K562 (cell line): ENCODE measurements at regions not wholly inside any gene's neighbourhood (a gene's known extent, or its start where the extent isn't known, plus 50 kb on each side); places are given as distances from the start of the nearest gene placed in this dataset.

Source experiments
- ATAC-seq: fragments of 200-7000 bp; cut with Tn5 transposase; 3 replicates; pipeline ENCODE4 v1.9.1; 2020; ENCODE audit warnings: moderate library complexity
- BruUV-seq: library from RNA; stranded (reverse); fragments of 400-500 nt; replicated peaks from 2 replicates; lab custom pipeline; 2021; lab: Mats Ljungman, UMichigan
- CTCF ChIA-PET: fragments of 300-600 bp; formaldehyde crosslinking; extraction: SDS; loops from one replicate; lab custom pipeline; 2021; ENCODE audit warnings: low intra/inter-chr PET ratio; lab: Yijun Ruan, JAX
- POLR2A ChIA-PET: fragments of 300-600, 350-650 bp; sonication (Branson Sonifier 250); formaldehyde crosslinking; extraction: SDS; loops from one replicate; lab custom pipeline; 2021; ENCODE audit warnings: antibody characterized with exemption, inconsistent platforms; lab: Yijun Ruan, JAX
- DNase-seq, 4 experiments: peaks; one replicate each; pipeline versions ENCODE4 v3.0.0 to v3.0.0-alpha.2; 2011 to 2018; ENCODE audit warnings: low spot score in 3 of 4, mixed read lengths in 3 of 4; ENCODE audit errors: extremely low read depth in 1 of 4
- FAIRE-seq: peaks from 2 replicates; lab custom pipeline; 2011; peaks lifted over from hg19 to GRCh38; lab: Jason Lieb, UNC
- H2AFZ ChIP-seq: 2 replicates; pipeline ENCODE4 v1.6.0; 2011; ENCODE audit warnings: low read depth, low read length, control low read depth, inconsistent platforms
- H3K27ac ChIP-seq: fragments of 200-600 bp; 3 replicates; pipeline ENCODE4 v1.8.0; 2011; ENCODE audit warnings: low read depth, mild to moderate bottlenecking, control low read depth, inconsistent platforms, low read length, moderate library complexity, mixed read lengths; ENCODE audit errors: extremely low read depth
- H3K27me3 ChIP-seq, 2 experiments: fragments of 300-600 bp in 1 of 2; 2 replicates in 1 of 2; 3 replicates in 1 of 2; pipeline versions ENCODE4 v1.6.0 to v1.8.0; 2011; ENCODE audit warnings: inconsistent platforms in 2 of 2, low read length in 2 of 2, mild to moderate bottlenecking in 1 of 2, mixed read lengths in 1 of 2, moderate library complexity in 1 of 2; ENCODE audit not compliant: control insufficient read depth in 2 of 2, insufficient read depth in 2 of 2
- H3K36me3 ChIP-seq: fragments of 300-600 bp; 3 replicates; pipeline ENCODE4 v1.8.0; 2011; ENCODE audit warnings: mild to moderate bottlenecking, low read length, inconsistent platforms; ENCODE audit not compliant: control insufficient read depth, insufficient read depth
- H3K4me1 ChIP-seq, 2 experiments: fragments of 200-600 bp in 1 of 2; replicated peaks in 1 of 2; 2 replicates in 1 of 2; 3 replicates in 1 of 2; pipeline versions ENCODE4 v1.5.1 to v1.8.0; 2011; ENCODE audit warnings: inconsistent platforms in 2 of 2, low read length in 2 of 2, mild to moderate bottlenecking in 1 of 2, mixed read lengths in 1 of 2, moderate library complexity in 1 of 2; ENCODE audit not compliant: control insufficient read depth in 2 of 2, insufficient read depth in 2 of 2
- H3K4me2 ChIP-seq: 2 replicates; pipeline ENCODE4 v1.6.1; 2011; ENCODE audit warnings: low read length, control low read depth, inconsistent platforms, mixed read lengths; ENCODE audit not compliant: insufficient read depth
- H3K4me3 ChIP-seq: fragments of 200-600 bp; sonication (generic), shearing (Covaris generic); 2 replicates; pipeline ENCODE4 v1.5.1; 2016; ENCODE audit warnings: control low read depth, inconsistent platforms
- H3K79me2 ChIP-seq: fragments of 200-600 bp; 3 replicates; pipeline ENCODE4 v1.8.0; 2011; ENCODE audit warnings: low read length, inconsistent platforms; ENCODE audit not compliant: control insufficient read depth, insufficient read depth
- H3K9ac ChIP-seq, 2 experiments: 2 replicates each; pipeline versions ENCODE4 v1.6.0 to v1.6.1; 2011; ENCODE audit warnings: low read depth in 2 of 2, low read length in 2 of 2, control low read depth in 1 of 2, inconsistent platforms in 1 of 2, mild to moderate bottlenecking in 1 of 2, mixed read lengths in 1 of 2; ENCODE audit not compliant: insufficient read depth in 1 of 2
- H3K9me1 ChIP-seq: one replicate; pipeline ENCODE4 v1.6.0; 2011; ENCODE audit warnings: inconsistent platforms, mild to moderate bottlenecking, low read length, moderate library complexity; ENCODE audit not compliant: control insufficient read depth, insufficient read depth
- H3K9me3 ChIP-seq: replicated peaks from 2 replicates; pipeline ENCODE4 v1.5.1; 2011; ENCODE audit warnings: low read depth, low read length, inconsistent platforms; ENCODE audit not compliant: control insufficient read depth, insufficient read depth
- H4K20me1 ChIP-seq: replicated peaks from 2 replicates; pipeline ENCODE4 v1.6.1; 2011; ENCODE audit warnings: low read length, inconsistent platforms, mixed read lengths; ENCODE audit not compliant: control insufficient read depth, insufficient read depth
- ARHGAP35 ChIP-seq: fragments of 450-650 bp; IDR thresholded peaks from 2 replicates; pipeline ENCODE4 v1.6.1; 2018; ENCODE audit not compliant: partially characterized antibody
- CBFA2T3 ChIP-seq: fragments of 450-650 bp; IDR thresholded peaks from 2 replicates; pipeline ENCODE4 v1.6.1; 2017
- HMGN3 ChIP-seq: IDR thresholded peaks from 2 replicates; pipeline ENCODE4 v1.6.1; 2011; ENCODE audit warnings: borderline replicate concordance, low read depth, mild to moderate bottlenecking, mixed read lengths, low read length; ENCODE audit not compliant: insufficient read length; ENCODE audit errors: extremely low read depth
- HNRNPLL ChIP-seq: fragments of 200-400 bp; formaldehyde crosslinking; IDR thresholded peaks from 2 replicates; pipeline ENCODE4 v1.6.1; 2017; ENCODE audit warnings: low read length, low read depth, mild to moderate bottlenecking; ENCODE audit not compliant: poor library complexity, severe bottlenecking
- KHSRP ChIP-seq: fragments of 450-650 bp; IDR thresholded peaks from 2 replicates; pipeline ENCODE4 v1.6.1; 2017
- MYC ChIP-seq, 2 experiments: fragments of 250-450 bp in 1 of 2; sonication (Bioruptor Pico) in 1 of 2; IDR thresholded peaks; 2 replicates each; pipeline versions ENCODE4 v1.5.1 to v1.6.1; 2012 to 2021; ENCODE audit warnings: low read depth in 2 of 2, borderline replicate concordance in 1 of 2, improper control_type of control experiment in 1 of 2, low read length in 1 of 2, mild to moderate bottlenecking in 1 of 2, moderate library complexity in 1 of 2
- POLR2AphosphoS2 ChIP-seq: IDR thresholded peaks from 2 replicates; pipeline ENCODE4 v1.6.1; 2012; ENCODE audit warnings: low read length, improper control_type of control experiment
- RBFOX2 ChIP-seq: fragments of 200-400 bp; formaldehyde crosslinking; IDR thresholded peaks from 2 replicates; pipeline ENCODE4 v1.6.1; 2017; ENCODE audit warnings: low read depth, mild to moderate bottlenecking, low read length, moderate library complexity
- TAF7 ChIP-seq: fragments of 450-650 bp; IDR thresholded peaks from 2 replicates; pipeline ENCODE4 v1.6.1; 2016; ENCODE audit warnings: missing genetic modification characterization, missing compliant biosample characterization
- ZNF79 ChIP-seq: fragments of 250-450 bp; sonication (Bioruptor Pico); IDR thresholded peaks from 2 replicates; pipeline ENCODE4 v1.4.0; 2020; ENCODE audit warnings: low read depth, mild to moderate bottlenecking, moderate library complexity
- ZZZ3 ChIP-seq: fragments of 450-650 bp; IDR thresholded peaks from 2 replicates; pipeline ENCODE4 v1.6.1; 2016; ENCODE audit warnings: antibody characterized with exemption, mild to moderate bottlenecking, moderate library complexity
- WGBS: fragments of 100-300 bp; shearing (Covaris generic); methylation state at CpG from one replicate; pipeline ENCODE4 v1.1.6; 2016; ENCODE audit warnings: low coverage, mixed read lengths; ENCODE audit not compliant: insufficient coverage; ENCODE audit errors: missing lambda C conversion rate; 5-methylcytosine and 5-hydroxymethylcytosine counted together
- in situ Hi-C: fragments of 300-500 bp; cut with MboI; formaldehyde crosslinking; loops from 4 replicates; pipeline ENCODE4 v1.15.0; 2018; ENCODE audit warnings: inconsistent platforms, mixed read lengths
- intact Hi-C: fragments of 100-400 bp; cut with micrococcal nuclease; formaldehyde crosslinking; loops from 2 replicates; pipeline ENCODE4 v1.14.2; 2022
- TF ChIP-seq, protein P1 (sequence below): sonication (generic); formaldehyde crosslinking; IDR thresholded peaks from 2 replicates; pipeline ENCODE4 v1.8.0; 2022; ENCODE audit warnings: missing genetic modification reagents, mild to moderate bottlenecking, borderline replicate concordance

DNA sequence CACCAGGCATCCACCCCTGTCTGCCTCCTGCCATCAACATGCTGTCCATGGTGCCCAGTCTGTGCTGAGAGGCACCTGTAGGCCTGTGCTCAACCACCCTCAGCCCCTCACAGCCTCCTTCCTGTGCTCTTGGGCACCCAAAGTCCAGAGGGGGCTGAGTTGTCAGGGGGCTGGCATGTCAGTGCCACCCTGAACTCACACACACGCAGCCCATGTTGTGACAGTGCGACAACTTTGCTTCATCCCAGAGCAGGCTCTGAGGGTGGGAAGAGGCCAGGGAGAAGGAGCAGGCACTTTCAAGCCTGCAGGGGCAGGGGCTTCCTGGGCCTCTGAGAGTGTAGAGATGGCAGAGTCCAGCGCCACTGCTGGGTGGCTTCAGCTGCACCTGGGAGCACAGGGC, 491.0 kb downstream of the TMEM135 start:
- WGBS = 0% methylated on average over 3 of the region's 3 CpGs
- Histone ChIP-seq H3K9me1 (no peaks in the 10 kb centered on the region), H3K9ac (no peak overlapping the region), H3K27ac (no peak overlapping the region), H2AFZ (no peak overlapping the region), H3K27me3 (no peaks in the 10 kb centered on the region), H3K4me3 (no peak overlapping the region), H3K4me2 (no peak overlapping the region), H3K4me1 (no peaks in the 10 kb centered on the region), H3K9me3 (no peaks in the 10 kb centered on the region; the same call in 1 of the 2 replicates), H4K20me1 (no peaks in the 10 kb centered on the region), H3K79me2 (no peaks in the 10 kb centered on the region), H3K36me3 (no peaks in the 10 kb centered on the region)
- intact Hi-C loops (no loop called here), in situ Hi-C loops (no loop called here)
- FAIRE-seq (no peak), DNase-seq (no peak), ATAC-seq (no peak)
- ChIA-PET CTCF (no interaction called here), POLR2A (no interaction called here)
- no TSS peak for BruUV-seq
- TF ChIP-seq ZNF79 (CRISPR knock-in tag) (no peak), ZZZ3 (no peak), ARHGAP35 (no peak), RBFOX2 (no peak), POLR2AphosphoS2 (no peak), CBFA2T3 (no peak), KHSRP (no peak), TAF7 (tag) (no peak), HMGN3 (no peak), HNRNPLL (no peak), MYC (IDR thresholded peaks at IDR 0.05; ENCODE audit: low read depth, low read length) (no peak), MYC (CRISPR knock-in tag; IDR thresholded peaks at IDR 0.05; ENCODE audit: borderline replicate concordance, low read depth) (no peak)
- TF ChIP-seq, protein P1, sequence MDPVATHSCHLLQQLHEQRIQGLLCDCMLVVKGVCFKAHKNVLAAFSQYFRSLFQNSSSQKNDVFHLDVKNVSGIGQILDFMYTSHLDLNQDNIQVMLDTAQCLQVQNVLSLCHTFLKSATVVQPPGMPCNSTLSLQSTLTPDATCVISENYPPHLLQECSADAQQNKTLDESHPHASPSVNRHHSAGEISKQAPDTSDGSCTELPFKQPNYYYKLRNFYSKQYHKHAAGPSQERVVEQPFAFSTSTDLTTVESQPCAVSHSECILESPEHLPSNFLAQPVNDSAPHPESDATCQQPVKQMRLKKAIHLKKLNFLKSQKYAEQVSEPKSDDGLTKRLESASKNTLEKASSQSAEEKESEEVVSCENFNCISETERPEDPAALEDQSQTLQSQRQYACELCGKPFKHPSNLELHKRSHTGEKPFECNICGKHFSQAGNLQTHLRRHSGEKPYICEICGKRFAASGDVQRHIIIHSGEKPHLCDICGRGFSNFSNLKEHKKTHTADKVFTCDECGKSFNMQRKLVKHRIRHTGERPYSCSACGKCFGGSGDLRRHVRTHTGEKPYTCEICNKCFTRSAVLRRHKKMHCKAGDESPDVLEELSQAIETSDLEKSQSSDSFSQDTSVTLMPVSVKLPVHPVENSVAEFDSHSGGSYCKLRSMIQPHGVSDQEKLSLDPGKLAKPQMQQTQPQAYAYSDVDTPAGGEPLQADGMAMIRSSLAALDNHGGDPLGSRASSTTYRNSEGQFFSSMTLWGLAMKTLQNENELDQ (CRISPR knock-in tag) = no peak
- TF ChIP-seq, all 486 proteins: peak for 0
